Skeletal muscle tissue (tissue), 3 donors: ENCODE measurements at regions not wholly inside any gene's neighbourhood (a gene's known extent, or its start where the extent isn't known, plus 50 kb on each side); places are given as distances from the start of the nearest gene placed in this dataset.

Experiments
- H3K27ac ChIP-seq: one replicate; pipeline ENCODE4 v1.7.0; 2013; ENCODE audit warnings: mild to moderate bottlenecking, low read depth, low read length, inconsistent platforms
- H3K27me3 ChIP-seq, 3 donors: one replicate each; pipeline ENCODE4 v1.7.0; 2013; ENCODE audit warnings: low read length in 3 of 3; ENCODE audit not compliant: control insufficient read depth in 3 of 3, insufficient read depth in 3 of 3
- H3K36me3 ChIP-seq, 3 donors: one replicate each; pipeline ENCODE4 v1.7.0; 2013; ENCODE audit warnings: low read length in 3 of 3; ENCODE audit not compliant: control insufficient read depth in 3 of 3, insufficient read depth in 3 of 3
- H3K4me1 ChIP-seq, 3 donors: one replicate each; pipeline ENCODE4 v1.7.0; 2013; ENCODE audit warnings: low read length in 3 of 3, mild to moderate bottlenecking in 3 of 3; ENCODE audit not compliant: control insufficient read depth in 3 of 3, insufficient read depth in 3 of 3
- H3K4me3 ChIP-seq, 3 donors: one replicate each; pipeline ENCODE4 v1.7.0; 2013; ENCODE audit warnings: low read length in 3 of 3
- H3K9ac ChIP-seq, 3 donors: one replicate each; pipeline ENCODE4 v1.7.0; 2013; ENCODE audit warnings: low read length in 3 of 3, mild to moderate bottlenecking in 3 of 3, moderate library complexity in 2 of 3, low read depth in 1 of 3
- H3K9me3 ChIP-seq, 3 donors: one replicate each; pipeline ENCODE4 v1.7.0; 2013; ENCODE audit warnings: low read length in 3 of 3; ENCODE audit not compliant: control insufficient read depth in 3 of 3
- donor health status: Osteomylitis.

DNA sequence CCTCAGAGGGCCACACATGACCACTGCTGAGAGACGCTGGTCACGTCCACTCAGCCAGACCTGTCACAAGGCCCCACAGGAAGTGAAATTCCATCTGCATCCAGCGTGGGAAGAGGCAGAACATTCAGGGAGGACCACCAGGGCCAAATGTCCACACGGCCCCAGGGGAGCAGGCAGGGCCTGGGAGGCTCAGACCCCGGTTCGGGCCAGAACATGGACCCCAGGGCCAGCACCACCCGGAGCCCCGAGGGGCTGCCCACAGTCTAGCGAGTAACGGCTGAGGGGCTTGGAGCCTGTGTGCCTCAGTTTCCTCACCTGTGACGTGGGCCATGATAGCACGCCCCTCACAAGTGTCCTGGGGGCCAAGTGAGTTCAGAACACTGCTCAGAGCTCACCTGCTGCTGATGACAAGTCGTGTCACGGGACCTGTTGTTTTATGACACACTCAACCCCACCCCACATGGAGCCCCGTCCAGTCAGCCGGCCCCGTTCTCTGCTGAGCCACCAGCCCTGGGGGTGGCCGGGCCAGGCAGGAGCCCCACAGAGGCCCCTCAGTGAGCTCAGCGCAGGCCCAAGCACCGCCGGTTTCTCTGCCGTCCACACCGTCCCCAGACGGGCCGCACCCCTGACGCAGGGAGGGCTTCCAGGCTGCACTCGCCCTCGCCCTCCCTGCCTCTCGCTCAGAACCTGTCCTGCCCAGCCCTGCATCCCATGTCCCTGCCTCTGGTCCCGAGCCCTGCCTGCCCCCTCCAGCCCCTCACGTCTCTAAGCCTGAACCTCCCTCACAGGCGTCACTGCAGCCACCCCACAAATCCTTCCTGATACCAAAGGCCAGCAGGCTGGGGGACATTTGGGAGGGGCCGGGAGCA, 79.5 kb upstream of the GALNT9 start:
- H3K4me1 ChIP-seq = no peaks in the 10 kb centered on the region
- H3K9ac ChIP-seq = no peak overlapping the region
- peaks cover 0 to 3% (median 0%) of the 10 kb centered on the region in 3 donors for H3K9me3 ChIP-seq
- no peak overlapping the region for H3K27ac ChIP-seq
- no peaks in the 10 kb centered on the region for H3K36me3 ChIP-seq
- no peak overlapping the region for H3K4me3 ChIP-seq
- peaks cover 21 to 59% (median 47%) of the 10 kb centered on the region in 3 donors for H3K27me3 ChIP-seq

- Histone ChIP-seq H3K9ac (no peak overlapping the region), H3K4me1 (no peaks in the 10 kb centered on the region), H3K27me3 (peaks cover 21 to 61% (median 49%) of the 10 kb centered on the region in 3 donors), H3K9me3 (peaks cover 0 to 3% (median 0%) of the 10 kb centered on the region in 3 donors), H3K4me3 (no peak overlapping the region), H3K27ac (no peak overlapping the region), H3K36me3 (no peaks in the 10 kb centered on the region)
Measured at GRCh38 chr12:132407992-132408391, 78.6 kb upstream of the GALNT9 start.

GRCh38 chr12:132407451-132407961, 78.1 kb upstream of the GALNT9 start:
- H3K4me3 ChIP-seq = no peak overlapping the region
- peaks cover 23 to 65% (median 53%) of the 10 kb centered on the region in 3 donors for H3K27me3 ChIP-seq
- H3K9ac ChIP-seq = no peak overlapping the region
- H3K27ac ChIP-seq = no peak overlapping the region
- H3K4me1 ChIP-seq = no peaks in the 10 kb centered on the region
- peaks cover 0 to 3% (median 0%) of the 10 kb centered on the region in 3 donors for H3K9me3 ChIP-seq
- no peaks in the 10 kb centered on the region for H3K36me3 ChIP-seq

DNA sequence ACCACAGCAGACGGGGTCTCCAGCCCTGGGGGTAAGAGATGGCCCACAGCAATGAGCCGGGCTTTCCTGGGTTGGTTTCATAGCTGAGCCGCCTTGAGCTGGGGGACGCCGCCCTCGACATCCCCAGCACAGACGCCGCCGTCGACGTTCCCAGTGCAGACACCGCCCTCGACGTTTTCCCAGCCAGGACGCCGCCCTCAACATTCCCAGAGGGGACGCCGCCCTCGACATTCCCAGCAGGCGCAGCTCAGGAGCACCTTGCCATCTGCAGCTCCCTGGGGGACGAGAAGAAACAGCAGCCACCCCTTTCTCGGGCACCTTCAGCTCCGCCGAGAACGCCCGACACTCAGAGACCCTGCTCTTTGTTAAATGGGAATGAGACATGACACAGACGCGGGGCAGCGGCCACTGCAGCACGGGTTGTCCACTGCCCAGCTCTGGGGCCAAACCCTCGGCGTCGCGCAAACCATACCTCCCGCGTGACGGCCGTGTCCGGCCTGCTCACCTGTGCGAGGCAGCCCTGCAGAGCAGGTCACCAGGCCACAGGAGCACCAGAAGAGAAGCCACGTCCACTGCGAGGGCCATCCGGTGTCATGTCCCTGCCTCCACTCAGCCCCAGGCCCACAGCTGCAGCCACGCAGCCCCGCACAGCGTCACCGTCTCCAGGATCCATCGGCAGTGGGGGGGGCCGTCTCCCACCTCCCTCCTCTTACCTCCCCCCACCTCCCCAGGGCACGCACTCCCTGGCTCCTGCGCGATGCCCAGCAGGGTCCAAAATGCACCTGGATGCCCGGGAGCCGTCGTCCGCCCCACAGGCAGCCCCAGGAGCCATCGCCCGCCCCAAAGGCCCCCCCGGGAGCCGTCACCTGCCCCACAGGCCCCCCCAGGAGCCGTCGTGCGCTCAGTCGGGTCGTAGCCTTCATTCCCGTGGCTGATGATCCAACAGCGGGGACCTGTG, 77.4 kb upstream of the GALNT9 start:
- H3K9ac ChIP-seq = no peak overlapping the region
- peaks cover 27 to 69% (median 56%) of the 10 kb centered on the region in 3 donors for H3K27me3 ChIP-seq
- no peak overlapping the region for H3K27ac ChIP-seq

DNA sequence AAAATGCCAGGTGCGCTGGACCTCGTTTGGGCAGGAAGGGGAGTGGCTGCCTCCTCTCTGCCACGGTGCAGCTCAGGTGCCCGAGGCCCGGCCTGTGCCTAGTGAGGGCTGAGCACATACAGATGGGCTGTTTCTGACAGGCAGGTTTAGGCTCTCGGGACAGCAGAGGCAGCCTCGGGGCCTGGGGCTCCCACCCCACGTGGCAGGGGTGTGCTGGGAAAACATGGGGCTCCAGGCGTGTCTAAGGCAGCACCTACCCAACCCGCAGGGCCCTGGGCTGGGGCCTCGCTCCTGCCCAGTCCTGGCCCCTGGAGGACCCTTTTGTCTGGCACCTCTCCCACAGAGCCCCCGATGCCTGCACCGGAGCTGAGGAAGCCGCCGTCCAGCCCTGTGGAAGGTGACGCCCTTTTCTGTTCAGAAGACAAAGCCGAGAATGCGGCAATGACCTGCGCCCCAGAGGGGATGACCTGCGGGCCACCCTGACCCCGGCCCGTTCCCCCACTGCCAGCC, 76.4 kb upstream of the GALNT9 start:
- no peaks in the 10 kb centered on the region for H3K36me3 ChIP-seq
- no peak overlapping the region for H3K27ac ChIP-seq
- H3K4me3 ChIP-seq = no peak overlapping the region
- no peaks in the 10 kb centered on the region for H3K4me1 ChIP-seq
- H3K27me3 ChIP-seq = peaks cover 27 to 70% (median 60%) of the 10 kb centered on the region in 3 donors
- peaks cover 0 to 3% (median 0%) of the 10 kb centered on the region in 3 donors for H3K9me3 ChIP-seq
- H3K9ac ChIP-seq = no peak overlapping the region

More for the DNA sequence above, 77.4 kb upstream of the GALNT9 start:
- Histone ChIP-seq H3K9me3 (peaks cover 0 to 3% (median 0%) of the 10 kb centered on the region in 3 donors), H3K4me1 (no peaks in the 10 kb centered on the region), H3K4me3 (no peak overlapping the region), H3K36me3 (no peaks in the 10 kb centered on the region)

DNA sequence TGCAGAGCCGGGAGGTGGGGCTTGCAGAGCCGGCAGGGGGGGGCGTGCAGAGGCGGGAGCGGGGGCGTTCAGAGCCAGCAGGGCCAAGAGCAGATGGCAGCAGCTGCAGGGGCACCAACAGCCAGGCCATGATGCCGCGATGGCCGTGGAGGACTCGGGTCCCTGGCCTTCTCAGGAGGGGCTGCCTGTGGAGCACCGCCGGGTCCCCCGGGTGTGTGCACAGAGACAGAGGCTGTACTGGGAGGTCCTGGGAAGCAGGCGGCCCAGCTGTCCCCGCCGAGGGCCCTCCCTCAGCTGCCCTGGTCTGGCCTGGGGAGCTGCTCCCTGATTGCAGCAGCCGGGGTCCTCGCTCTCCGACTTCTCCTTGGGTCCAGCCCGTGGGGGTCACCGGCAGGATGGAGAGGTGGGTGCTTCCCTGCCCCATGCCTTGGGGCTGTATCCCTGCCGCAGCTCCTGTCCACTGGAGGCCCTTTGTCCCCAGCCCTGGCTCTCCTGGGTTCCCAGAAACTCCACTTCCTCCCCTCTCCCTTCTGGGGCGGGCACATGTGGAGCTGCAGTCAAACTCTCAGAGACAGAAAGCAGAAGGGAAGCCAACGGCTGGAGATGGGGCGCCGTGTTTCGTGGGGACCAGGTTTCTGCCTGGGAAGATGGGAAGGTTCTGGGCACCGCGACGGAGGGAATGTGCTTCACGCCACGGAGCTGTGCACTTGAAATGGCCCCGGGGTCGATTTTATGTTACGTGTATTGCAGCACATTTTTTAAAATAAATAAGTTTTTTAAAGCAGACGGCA, 75.8 kb upstream of the GALNT9 start:
- H3K9ac ChIP-seq = no peak overlapping the region
- H3K27ac ChIP-seq = no peak overlapping the region
- peaks cover 29 to 70% (median 64%) of the 10 kb centered on the region in 3 donors for H3K27me3 ChIP-seq
- H3K36me3 ChIP-seq = no peaks in the 10 kb centered on the region
- no peaks in the 10 kb centered on the region for H3K4me1 ChIP-seq
- H3K9me3 ChIP-seq = peaks cover 0 to 3% (median 0%) of the 10 kb centered on the region in 3 donors
- no peak overlapping the region for H3K4me3 ChIP-seq

DNA sequence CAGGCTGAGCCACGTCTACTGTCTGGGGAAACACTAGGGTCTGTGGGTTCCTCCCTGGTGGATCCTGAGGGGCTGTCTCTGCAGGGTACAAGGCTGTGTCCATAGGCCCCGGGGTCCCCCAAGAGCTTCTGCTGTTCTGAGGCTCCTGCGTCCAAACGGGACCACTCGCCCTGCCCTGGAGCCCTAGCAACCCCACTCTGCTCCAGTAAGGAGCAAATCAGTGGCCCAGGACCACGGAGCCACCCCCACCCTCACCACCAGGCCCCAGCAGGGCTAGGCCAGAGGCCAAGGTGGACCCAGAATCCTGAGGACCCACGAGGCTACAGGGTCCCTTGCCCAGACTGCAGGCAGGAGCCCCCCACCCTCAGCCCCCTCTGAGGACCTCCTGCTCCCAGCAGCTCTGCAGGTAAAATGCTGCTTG, 75.1 kb upstream of the GALNT9 start:
- Histone ChIP-seq H3K36me3 (no peaks in the 10 kb centered on the region), H3K4me3 (no peak overlapping the region), H3K9me3 (peaks cover 0 to 3% (median 0%) of the 10 kb centered on the region in 3 donors), H3K27me3 (peaks cover 36 to 74% (median 68%) of the 10 kb centered on the region in 3 donors), H3K9ac (no peak overlapping the region), H3K4me1 (no peaks in the 10 kb centered on the region), H3K27ac (no peak overlapping the region)

GRCh38 chr12:132403636-132404434, 74.4 kb upstream of the GALNT9 start:
- H3K9me3 ChIP-seq = peaks cover 0 to 3% (median 0%) of the 10 kb centered on the region in 3 donors
- no peaks in the 10 kb centered on the region for H3K4me1 ChIP-seq
- no peak overlapping the region for H3K9ac ChIP-seq
- H3K4me3 ChIP-seq = no peak overlapping the region
- H3K27me3 ChIP-seq = peaks cover 40 to 75% (median 71%) of the 10 kb centered on the region in 3 donors
- H3K36me3 ChIP-seq = no peaks in the 10 kb centered on the region
- H3K27ac ChIP-seq = no peak overlapping the region
